ENCODE measurements at regions not wholly inside any gene's neighbourhood (a gene's known extent, or its start where the extent isn't known, plus 50 kb on each side); places are given as distances from the start of the nearest gene placed in this dataset.
"Not testable (repeated sequence)": the region's sequence is repeated elsewhere in the genome, so short reads cannot be mapped to it uniquely, and the experiment has no call there.

- DNase-seq: no peak
These were observed 131.7 kb downstream of the BCL2L11 start for GRCh38 chr2:111252436-111252835.

GRCh38 chr2:111254916-111255315, 134.2 kb downstream of the BCL2L11 start:
- not testable (repeated sequence) for DNase-seq

GRCh38 chr2:111256628-111257027, 135.9 kb downstream of the BCL2L11 start:
- DNase-seq: not testable (repeated sequence)

GRCh38 chr2:111257607-111258006, 136.9 kb downstream of the BCL2L11 start:
- DNase-seq: not testable (repeated sequence)

GRCh38 chr2:111258318-111258717, 137.6 kb downstream of the BCL2L11 start:
- DNase-seq: not testable (repeated sequence)

- not testable (repeated sequence) for DNase-seq
These were observed 142.1 kb downstream of the BCL2L11 start for GRCh38 chr2:111262627-111263379.

GRCh38 chr2:111263380-111264017, 142.8 kb downstream of the BCL2L11 start:
- not testable (repeated sequence) for DNase-seq

- not testable (repeated sequence) for DNase-seq
These were observed 144.2 kb downstream of the BCL2L11 start for GRCh38 chr2:111264956-111265355.

- not testable (repeated sequence) for DNase-seq
These were observed 145.8 kb downstream of the BCL2L11 start for GRCh38 chr2:111266556-111266955.

GRCh38 chr2:111267038-111267437, 146.3 kb downstream of the BCL2L11 start:
- DNase-seq: not testable (repeated sequence)

- DNase-seq: not testable (repeated sequence)
These were observed 149.1 kb downstream of the BCL2L11 start for GRCh38 chr2:111269761-111270323.

GRCh38 chr2:111270569-111270968, 149.9 kb downstream of the BCL2L11 start:
- not testable (repeated sequence) for DNase-seq

- not testable (repeated sequence) for DNase-seq
These were observed 151.1 kb downstream of the BCL2L11 start for GRCh38 chr2:111271647-111272304.

- not testable (repeated sequence) for DNase-seq
These were observed 152.3 kb downstream of the BCL2L11 start for GRCh38 chr2:111273007-111273406.

- DNase-seq: not testable (repeated sequence)
These were observed 154.5 kb downstream of the BCL2L11 start for GRCh38 chr2:111275047-111275853.

GRCh38 chr2:111275854-111276171, 155.1 kb downstream of the BCL2L11 start:
- DNase-seq: not testable (repeated sequence)

- not testable (repeated sequence) for DNase-seq
These were observed 157.4 kb downstream of the BCL2L11 start for GRCh38 chr2:111278133-111278532.

- not testable (repeated sequence) for DNase-seq
These were observed 160.1 kb downstream of the BCL2L11 start for GRCh38 chr2:111280709-111281286.

GRCh38 chr2:111282162-111282561, 161.4 kb downstream of the BCL2L11 start:
- DNase-seq: not testable (repeated sequence)

GRCh38 chr2:111287646-111288568, 167.2 kb downstream of the BCL2L11 start:
- not testable (repeated sequence) for DNase-seq

- DNase-seq: not testable (repeated sequence)
These were observed 169.7 kb downstream of the BCL2L11 start for GRCh38 chr2:111290370-111290769.
